DOHH2 (cell line): ENCODE measurements at regions not wholly inside any gene's neighbourhood (a gene's known extent, or its start where the extent isn't known, plus 50 kb on each side); places are given as distances from the start of the nearest gene placed in this dataset.

Experiments
- CTCF ChIP-seq: fragments of 200-600 bp; sonication (generic); IDR thresholded peaks from one replicate; pipeline ENCODE4 v1.5.1; 2014; ENCODE audit warnings: antibody characterized with exemption, mild to moderate bottlenecking, low read depth, low read length; ENCODE audit not compliant: poor library complexity, severe bottlenecking
- EZH2phosphoT487 ChIP-seq: fragments of 200-600 bp; sonication (generic); IDR thresholded peaks from 2 replicates; pipeline ENCODE4 v1.6.1; 2017; ENCODE audit warnings: borderline replicate concordance, mild to moderate bottlenecking, antibody characterized with exemption, low read length, moderate library complexity, mixed read lengths

- TF ChIP-seq EZH2phosphoT487 = no peak
- TF ChIP-seq CTCF = no peak
Observed at GRCh38 chr3:40658305-40658704, 133.5 kb downstream of the ZNF621 start.
